ENCODE measurements at regions not wholly inside any gene's neighbourhood (a gene's known extent, or its start where the extent isn't known, plus 50 kb on each side); places are given as distances from the start of the nearest gene placed in this dataset.

- TF ChIP-seq, protein P1, sequence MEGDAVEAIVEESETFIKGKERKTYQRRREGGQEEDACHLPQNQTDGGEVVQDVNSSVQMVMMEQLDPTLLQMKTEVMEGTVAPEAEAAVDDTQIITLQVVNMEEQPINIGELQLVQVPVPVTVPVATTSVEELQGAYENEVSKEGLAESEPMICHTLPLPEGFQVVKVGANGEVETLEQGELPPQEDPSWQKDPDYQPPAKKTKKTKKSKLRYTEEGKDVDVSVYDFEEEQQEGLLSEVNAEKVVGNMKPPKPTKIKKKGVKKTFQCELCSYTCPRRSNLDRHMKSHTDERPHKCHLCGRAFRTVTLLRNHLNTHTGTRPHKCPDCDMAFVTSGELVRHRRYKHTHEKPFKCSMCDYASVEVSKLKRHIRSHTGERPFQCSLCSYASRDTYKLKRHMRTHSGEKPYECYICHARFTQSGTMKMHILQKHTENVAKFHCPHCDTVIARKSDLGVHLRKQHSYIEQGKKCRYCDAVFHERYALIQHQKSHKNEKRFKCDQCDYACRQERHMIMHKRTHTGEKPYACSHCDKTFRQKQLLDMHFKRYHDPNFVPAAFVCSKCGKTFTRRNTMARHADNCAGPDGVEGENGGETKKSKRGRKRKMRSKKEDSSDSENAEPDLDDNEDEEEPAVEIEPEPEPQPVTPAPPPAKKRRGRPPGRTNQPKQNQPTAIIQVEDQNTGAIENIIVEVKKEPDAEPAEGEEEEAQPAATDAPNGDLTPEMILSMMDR (conservative IDR thresholded peaks at IDR 0.05), result no peak
- TF ChIP-seq EZH2 (IDR thresholded peaks at IDR 0.05; ENCODE audit: low read depth), result no peak
These were observed 187.3 kb upstream of the ATP11B start for GRCh38 chr3:182605882-182606611.

All from PC-9 (cell line).